GM19043 (cell line): ENCODE measurements at regions not wholly inside any gene's neighbourhood (a gene's known extent, or its start where the extent isn't known, plus 50 kb on each side); places are given as distances from the start of the nearest gene placed in this dataset.
"Not testable (repeated sequence)": the region's sequence is repeated elsewhere in the genome, so short reads cannot be mapped to it uniquely, and the experiment has no call there.

ENCODE experiments used
- ATAC-seq: cut with Tn5 transposase; IDR thresholded peaks from one replicate; pipeline ENCODE4 v1.9.1; 2021; ENCODE audit warnings: low read depth; ENCODE audit not compliant: unreplicated experiment

DNA sequence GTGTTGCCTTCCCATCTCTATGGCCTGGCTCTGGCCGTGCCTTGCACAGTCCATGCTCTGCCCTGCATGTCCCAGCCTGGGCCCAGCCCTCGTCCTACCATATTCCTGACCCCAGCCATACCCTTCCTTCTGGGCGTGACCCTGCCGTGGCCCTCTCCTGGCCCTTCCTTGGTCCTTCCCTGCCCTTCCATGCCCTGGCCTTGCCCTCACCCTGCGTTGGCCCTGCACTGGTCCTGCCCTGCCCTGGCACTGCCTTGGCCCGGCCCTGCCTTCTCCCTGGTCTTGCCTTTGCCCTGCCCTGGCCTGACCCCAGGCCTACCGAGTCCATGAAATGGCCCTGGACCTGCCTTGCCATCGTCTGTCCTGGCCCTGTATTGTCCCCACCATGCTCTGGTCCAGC is 1561.8 kb downstream of the RPIA start:
- not testable (repeated sequence) for ATAC-seq

- ATAC-seq = not testable (repeated sequence)
Observed at GRCh38 chr2:90266888-90267287, 1575.4 kb downstream of the RPIA start.

- not testable (repeated sequence) for ATAC-seq
Observed at GRCh38 chr2:90287751-90288150, 1596.3 kb downstream of the RPIA start.

GRCh38 chr2:90288396-90288795 is 1596.9 kb downstream of the RPIA start:
- not testable (repeated sequence) for ATAC-seq

DNA sequence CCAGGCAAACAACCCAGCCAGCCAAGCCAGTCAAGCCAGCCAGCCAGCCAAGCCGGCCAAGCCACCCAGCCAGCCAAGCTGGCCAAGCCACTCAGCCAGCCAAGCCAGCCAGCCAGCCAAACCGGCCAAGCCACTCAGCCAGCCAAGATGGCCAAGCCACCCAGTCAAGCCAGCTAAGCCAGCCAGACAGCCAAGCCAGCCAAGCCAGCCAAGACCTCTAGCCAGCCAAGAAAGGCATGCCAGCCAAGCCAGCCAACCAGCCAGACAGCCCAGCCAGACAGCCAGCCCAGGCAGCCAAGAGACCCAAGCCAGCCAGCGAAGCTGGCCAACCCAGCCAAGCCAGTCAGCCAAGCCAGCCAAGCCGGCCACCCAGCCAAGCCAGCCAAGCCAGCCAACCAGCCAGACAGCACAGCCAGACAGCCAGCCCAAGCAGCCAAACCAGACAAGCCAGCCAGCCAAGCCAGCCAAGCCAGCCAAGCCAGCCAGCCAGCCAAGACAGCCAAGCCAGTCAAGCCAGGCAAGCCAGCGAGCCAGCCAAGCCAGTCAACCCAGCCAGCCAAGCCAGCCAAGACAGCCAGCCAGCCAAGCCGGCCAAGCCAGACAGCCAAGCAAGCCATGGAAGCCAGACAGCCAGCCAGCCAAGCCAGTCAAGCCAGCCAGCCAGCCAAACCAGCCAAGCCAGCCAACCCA is 1598.0 kb downstream of the RPIA start:
- ATAC-seq = not testable (repeated sequence)

- ATAC-seq = not testable (repeated sequence)
Observed at GRCh38 chr2:90290701-90291100, 1599.2 kb downstream of the RPIA start.

DNA sequence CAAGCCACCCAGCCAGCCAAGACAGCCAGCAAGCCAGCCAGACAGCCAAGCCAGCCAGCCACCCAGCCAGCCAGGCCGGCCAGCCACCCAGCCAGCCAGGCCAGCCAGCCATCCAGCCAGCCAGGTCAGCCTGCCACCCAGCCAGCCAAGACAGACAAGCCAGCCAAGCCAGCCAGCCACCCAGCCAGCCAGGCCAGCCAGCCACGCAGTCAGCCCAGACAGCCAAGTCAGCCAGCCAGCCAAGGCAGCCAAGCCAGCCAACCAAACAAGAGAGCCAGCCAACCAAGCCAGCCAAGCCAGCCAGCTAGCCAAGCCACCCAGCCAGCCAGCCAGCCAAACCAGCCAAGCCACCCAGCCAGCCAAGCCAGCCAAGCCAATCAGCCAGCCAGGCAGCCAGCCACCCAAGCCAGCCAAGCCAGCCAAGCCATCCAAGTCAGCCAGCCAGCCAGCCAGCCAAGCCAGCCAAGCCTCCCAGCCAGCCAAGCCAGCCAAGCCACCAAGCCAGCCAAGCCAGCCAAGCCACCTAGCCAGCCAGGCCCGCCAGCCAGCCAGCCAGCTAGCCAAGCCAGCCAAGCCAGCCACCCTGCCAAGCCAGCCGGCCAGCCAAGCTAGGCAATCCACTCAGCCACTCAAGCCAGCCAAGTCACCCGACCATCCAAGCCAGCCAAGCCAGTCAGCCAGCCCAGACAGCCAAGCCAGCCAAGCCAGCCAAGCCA is 1599.9 kb downstream of the RPIA start:
- ATAC-seq = not testable (repeated sequence)

DNA sequence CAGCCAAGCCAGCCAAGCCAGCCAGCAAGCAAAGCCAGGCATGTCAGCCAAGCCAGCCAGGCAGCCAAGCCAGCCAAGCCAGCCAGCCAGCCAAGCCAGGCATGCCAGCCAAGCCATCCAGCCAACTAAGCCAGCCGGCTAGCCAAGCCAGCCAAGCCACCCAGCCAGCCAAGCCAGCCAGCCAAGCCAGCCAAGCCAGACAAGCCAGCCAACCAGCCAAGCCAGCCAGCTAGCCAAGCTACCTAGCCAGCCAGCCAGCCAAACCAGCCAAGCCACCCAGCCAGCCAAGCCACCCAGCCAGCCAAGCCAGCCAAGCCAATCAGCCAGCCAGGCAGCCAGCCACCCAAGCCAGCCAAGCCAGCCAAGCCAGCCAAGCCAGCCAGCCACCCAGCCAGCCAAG is 1600.5 kb downstream of the RPIA start:
- not testable (repeated sequence) for ATAC-seq

DNA sequence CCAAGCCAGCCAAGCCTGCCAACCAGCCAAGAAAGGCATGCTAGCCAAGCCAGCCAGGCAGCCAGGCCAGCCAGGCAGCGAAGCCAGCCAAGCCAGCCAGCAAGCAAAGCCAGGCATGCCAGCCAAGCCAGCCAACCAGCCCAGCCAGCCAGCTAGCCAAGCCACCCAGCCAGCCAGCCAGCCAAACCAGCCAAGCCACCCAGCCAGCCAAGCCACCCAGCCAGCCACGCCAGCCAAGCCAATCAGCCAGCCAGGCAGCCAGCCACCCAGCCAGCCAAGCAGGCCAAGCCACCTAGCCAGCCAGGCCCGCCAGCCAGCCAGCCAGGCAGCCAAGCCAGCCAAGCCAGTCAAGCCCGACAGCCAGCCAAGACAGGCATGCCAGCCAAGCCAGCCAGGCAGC is 1601.0 kb downstream of the RPIA start:
- not testable (repeated sequence) for ATAC-seq

- ATAC-seq = not testable (repeated sequence)
Observed at GRCh38 chr2:90293224-90293623, 1601.8 kb downstream of the RPIA start.

GRCh38 chr2:90293806-90294205 is 1602.3 kb downstream of the RPIA start:
- ATAC-seq = not testable (repeated sequence)

- not testable (repeated sequence) for ATAC-seq
Observed at GRCh38 chr2:90295036-90295750, 1603.7 kb downstream of the RPIA start.

GRCh38 chr2:90296484-90296777 is 1605.0 kb downstream of the RPIA start:
- ATAC-seq = not testable (repeated sequence)

GRCh38 chr2:90297701-90298100 is 1606.2 kb downstream of the RPIA start:
- ATAC-seq = not testable (repeated sequence)

GRCh38 chr2:90298126-90298755 is 1606.8 kb downstream of the RPIA start:
- ATAC-seq = not testable (repeated sequence)

- not testable (repeated sequence) for ATAC-seq
Observed at GRCh38 chr2:90298983-90299382, 1607.5 kb downstream of the RPIA start.

- ATAC-seq = not testable (repeated sequence)
Observed at GRCh38 chr2:90322982-90323381, 1631.5 kb downstream of the RPIA start.

DNA sequence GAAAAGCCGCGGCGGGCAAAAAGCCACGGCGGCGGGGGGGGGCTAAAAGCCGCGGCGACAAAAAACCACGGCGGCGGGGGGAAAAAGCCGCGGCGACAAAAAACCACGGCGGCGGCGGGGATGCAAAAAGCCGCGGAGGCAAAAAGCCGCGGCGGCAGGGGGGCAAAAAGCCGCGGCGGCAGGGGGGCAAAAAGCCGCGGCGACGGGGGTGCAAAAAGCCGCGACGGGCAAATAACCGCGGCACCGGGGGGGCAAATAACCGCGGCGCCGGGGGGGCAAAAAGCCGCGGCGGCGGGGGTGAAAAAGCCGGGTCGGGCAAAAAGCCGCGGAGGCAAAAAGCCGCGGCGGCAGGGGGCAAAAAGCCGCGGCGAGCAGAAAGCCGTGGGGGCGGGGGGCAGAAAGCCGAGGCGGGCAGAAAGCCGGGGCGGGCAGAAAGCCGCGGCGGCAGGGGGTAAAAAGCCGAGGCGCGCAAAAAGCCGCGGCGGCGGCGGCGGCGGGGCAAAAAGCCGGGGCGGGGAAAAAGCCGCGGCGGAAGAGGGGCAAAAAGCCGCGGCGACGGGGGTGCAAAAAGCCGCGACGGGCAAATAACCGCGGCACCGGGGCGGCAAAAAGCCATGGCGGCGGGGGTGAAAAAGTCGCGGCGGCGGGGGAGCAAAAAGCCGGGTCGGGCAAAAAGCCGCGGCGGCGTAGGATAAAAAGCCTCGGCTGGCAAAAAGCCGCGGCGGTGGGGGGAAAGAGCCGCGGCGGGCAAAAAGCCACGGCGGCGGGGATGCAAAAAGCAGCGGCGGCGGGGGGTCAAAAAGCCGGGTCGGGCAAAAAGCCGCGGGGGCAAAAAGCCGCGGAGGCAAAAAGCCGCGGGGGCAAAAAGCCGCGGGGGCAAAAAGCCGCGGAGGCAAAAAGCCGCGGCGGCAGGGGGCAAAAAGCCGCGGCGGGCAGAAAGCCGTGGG is 1632.4 kb downstream of the RPIA start:
- not testable (repeated sequence) for ATAC-seq

- ATAC-seq = not testable (repeated sequence)
Observed at GRCh38 chr2:90324672-90325071, 1633.2 kb downstream of the RPIA start.
